Gastroesophageal sphincter (tissue), 3 donors: ENCODE measurements at regions not wholly inside any gene's neighbourhood (a gene's known extent, or its start where the extent isn't known, plus 50 kb on each side); places are given as distances from the start of the nearest gene placed in this dataset.

Source experiments
- CTCF ChIP-seq, 4 experiments: fragments of 200-600 bp in 2 of 4; fragments of 450-650 bp in 2 of 4; sonication (generic) in 1 of 4; IDR thresholded peaks; one replicate each; pipeline ENCODE4 v1.5.1; 2017 to 2019; ENCODE audit warnings: antibody characterized with exemption in 4 of 4, mild to moderate bottlenecking in 2 of 4, moderate library complexity in 2 of 4
- EP300 ChIP-seq: sonication (generic); formaldehyde crosslinking; IDR thresholded peaks from one replicate; pipeline ENCODE4 v1.6.1; 2017; ENCODE audit warnings: antibody characterized with exemption, mild to moderate bottlenecking
- POLR2AphosphoS5 ChIP-seq: sonication (generic); formaldehyde crosslinking; IDR thresholded peaks from one replicate; pipeline ENCODE4 v1.6.1; 2017; ENCODE audit warnings: antibody characterized with exemption

- TF ChIP-seq CTCF (IDR thresholded peaks at IDR 0.05) (no peak), EP300 (no peak), POLR2AphosphoS5 (no peak)
Measured at GRCh38 chr1:216823731-216824130, 100.5 kb upstream of the ESRRG start.
